Activated naive CD8-positive, alpha-beta T cell treated with anti-CD3 and anti-CD28 coated beads, Interleukin-2, amount 10 ng/mL, durations not matched to agents 7 days and 5 days (primary cell): ENCODE measurements at regions not wholly inside any gene's neighbourhood (a gene's known extent, or its start where the extent isn't known, plus 50 kb on each side); places are given as distances from the start of the nearest gene placed in this dataset.
"Not testable (repeated sequence)": the region's sequence is repeated elsewhere in the genome, so short reads cannot be mapped to it uniquely, and the experiment has no call there.

Experiments
- ATAC-seq: fragments of 150-1000 bp; cut with Tn5 transposase; one replicate; pipeline ENCODE4 v1.10.0; 2021; ENCODE audit warnings: low read depth, moderate library complexity
- POLR2A ChIA-PET: fragments of 350-600 bp; sonication (Branson Sonifier 250); formaldehyde crosslinking; loops from one replicate; lab custom pipeline; 2021; ENCODE audit warnings: antibody characterized with exemption; lab: Charles Lee
- DNase-seq: peaks from one replicate; pipeline ENCODE4 v3.0.0; 2021
- H3K27ac Mint-ChIP-seq: one replicate; pipeline ENCODE4 v1.8.0; 2022; ENCODE audit warnings: mild to moderate bottlenecking, mixed read lengths
- H3K27me3 Mint-ChIP-seq: one replicate; pipeline ENCODE4 v1.8.0; 2022; ENCODE audit warnings: mild to moderate bottlenecking, moderate library complexity, mixed read lengths
- H3K36me3 Mint-ChIP-seq: one replicate; pipeline ENCODE4 v1.8.0; 2021; ENCODE audit warnings: mild to moderate bottlenecking, mixed read lengths
- H3K4me1 Mint-ChIP-seq: one replicate; pipeline ENCODE4 v1.8.0; 2021; ENCODE audit warnings: mixed read lengths
- H3K4me3 Mint-ChIP-seq: one replicate; pipeline ENCODE4 v1.8.0; 2022; ENCODE audit warnings: mild to moderate bottlenecking, moderate library complexity, mixed read lengths
- H3K9me3 Mint-ChIP-seq: one replicate; pipeline ENCODE4 v1.8.0; 2021; ENCODE audit warnings: mixed read lengths

DNA sequence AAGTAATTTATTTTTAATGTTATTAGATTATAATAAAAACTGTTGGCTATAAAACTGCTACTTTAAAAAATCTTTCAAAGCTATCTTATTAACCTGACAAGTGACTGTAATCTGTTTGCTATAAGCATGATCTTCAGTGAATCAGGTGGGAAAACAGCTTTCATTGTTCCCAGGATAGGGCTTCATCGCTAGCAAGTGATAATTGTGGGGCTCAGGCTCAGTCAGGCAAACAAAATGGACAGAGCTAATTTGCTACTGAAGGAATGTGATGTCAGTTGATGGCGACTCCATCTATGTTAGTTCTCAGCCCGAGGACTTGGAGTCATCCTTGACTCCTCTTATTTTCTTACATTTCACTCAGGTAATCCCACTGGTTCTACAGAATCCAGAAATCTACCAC, 125.0 kb downstream of the RASSF10 start:
- ATAC-seq (no peak), DNase-seq (no peak)
- Mint-ChIP-seq H3K27me3 (peaks cover 5% of the 10 kb centered on the region), H3K4me3 (no peak overlapping the region), H3K36me3 (peaks cover 2% of the 10 kb centered on the region), H3K4me1 (peaks cover 5% of the 10 kb centered on the region), H3K9me3 (peaks cover 5% of the 10 kb centered on the region), H3K27ac (no peak overlapping the region)
- POLR2A ChIA-PET: no interaction called here

DNA sequence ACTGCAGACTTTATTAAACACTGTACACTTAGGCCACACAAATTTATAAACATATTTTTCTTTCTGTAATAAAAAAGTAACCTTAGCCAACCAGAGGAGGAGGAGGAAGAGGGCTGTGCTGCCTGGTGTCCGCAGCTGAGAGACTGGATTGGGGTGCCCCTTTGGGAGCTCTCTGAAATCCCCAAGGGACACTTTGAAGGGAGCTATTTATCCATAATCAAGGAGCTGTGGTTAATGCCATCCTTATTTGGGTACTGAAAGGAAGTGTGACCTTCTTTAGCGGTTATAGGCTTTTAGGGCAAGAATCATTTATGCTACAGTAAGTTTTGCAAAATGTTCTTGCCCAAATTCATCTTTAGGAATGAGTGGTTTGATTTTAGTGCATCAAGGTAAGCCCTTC, 125.8 kb downstream of the RASSF10 start:
- Mint-ChIP-seq H3K36me3 (peaks cover 2% of the 10 kb centered on the region), H3K4me3 (no peak overlapping the region), H3K4me1 (peaks cover 5% of the 10 kb centered on the region), H3K9me3 (peaks cover 6% of the 10 kb centered on the region), H3K27me3 (peaks cover 5% of the 10 kb centered on the region), H3K27ac (no peak overlapping the region)
- DNase-seq (no peak), ATAC-seq (no peak)
- POLR2A ChIA-PET: no interaction called here

DNA sequence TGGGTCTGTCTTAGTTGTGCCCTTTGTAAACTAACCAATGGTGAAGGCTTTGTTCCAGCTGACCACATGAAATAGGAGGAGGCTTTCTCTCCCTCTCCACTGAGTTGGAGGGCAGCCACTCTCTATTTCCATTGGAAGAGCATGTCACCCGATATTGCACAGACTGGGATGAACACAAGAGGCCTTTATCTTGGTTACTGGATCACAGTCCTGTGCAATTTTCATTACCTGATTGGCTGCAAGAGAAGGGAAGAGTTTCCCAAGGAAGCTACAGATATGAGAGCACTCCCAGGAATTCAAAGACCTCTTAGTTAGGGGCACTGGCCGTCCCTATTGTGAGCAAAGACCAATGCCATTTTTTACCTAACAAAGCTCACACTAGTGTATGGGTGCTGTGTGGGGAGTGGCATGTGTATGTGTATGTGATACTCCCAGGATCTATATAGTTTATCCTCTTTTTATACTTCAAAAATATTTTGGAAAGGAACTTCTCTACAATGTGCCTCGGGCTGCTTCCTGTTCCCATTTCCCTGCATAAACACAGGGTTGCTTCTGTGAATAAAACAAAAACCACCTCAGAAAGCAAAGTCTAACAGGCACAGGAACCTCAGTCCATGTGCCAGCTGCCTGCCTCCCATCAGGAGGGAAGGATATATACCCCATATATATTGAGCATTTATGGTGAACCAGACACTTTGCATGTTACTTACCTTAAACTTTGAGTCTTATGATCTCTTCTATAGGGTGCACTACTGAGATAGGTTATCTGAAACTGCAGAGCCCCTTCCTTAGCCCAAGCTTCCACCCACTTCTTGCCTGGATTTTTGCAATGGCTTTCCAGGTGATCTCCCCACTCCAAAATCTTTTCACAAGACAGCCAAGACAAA, 126.5 kb downstream of the RASSF10 start:
- no peak overlapping the region for H3K27ac Mint-ChIP-seq
- peaks cover 6% of the 10 kb centered on the region for H3K9me3 Mint-ChIP-seq
- DNase-seq (no peak), ATAC-seq (no peak)
- H3K36me3 Mint-ChIP-seq: peaks cover 2% of the 10 kb centered on the region
- peaks cover 5% of the 10 kb centered on the region for H3K4me1 Mint-ChIP-seq
- POLR2A ChIA-PET: no interaction called here
- peaks cover 5% of the 10 kb centered on the region for H3K27me3 Mint-ChIP-seq
- no peak overlapping the region for H3K4me3 Mint-ChIP-seq

DNA sequence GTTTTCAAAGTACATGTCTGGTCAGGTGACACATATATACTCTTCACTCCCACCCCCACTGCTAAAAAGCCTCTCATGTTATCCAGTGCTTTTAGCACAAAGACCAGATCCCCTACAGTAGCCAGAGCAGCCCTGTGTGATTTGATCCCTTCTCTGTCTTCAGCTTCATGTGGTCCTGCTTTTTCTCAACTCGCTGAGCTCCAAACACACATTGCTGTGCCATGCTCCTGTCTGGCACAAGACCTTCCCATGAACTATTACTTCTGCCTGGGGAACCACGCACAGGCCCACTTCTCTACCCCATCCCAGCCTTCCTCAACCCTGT, 127.1 kb downstream of the RASSF10 start:
- Mint-ChIP-seq H3K9me3 (peaks cover 5% of the 10 kb centered on the region), H3K4me1 (peaks cover 5% of the 10 kb centered on the region), H3K27ac (no peak overlapping the region), H3K27me3 (peaks cover 5% of the 10 kb centered on the region), H3K36me3 (peaks cover 2% of the 10 kb centered on the region), H3K4me3 (no peak overlapping the region)
- DNase-seq (no peak), ATAC-seq (no peak)
- POLR2A ChIA-PET: no interaction called here

DNA sequence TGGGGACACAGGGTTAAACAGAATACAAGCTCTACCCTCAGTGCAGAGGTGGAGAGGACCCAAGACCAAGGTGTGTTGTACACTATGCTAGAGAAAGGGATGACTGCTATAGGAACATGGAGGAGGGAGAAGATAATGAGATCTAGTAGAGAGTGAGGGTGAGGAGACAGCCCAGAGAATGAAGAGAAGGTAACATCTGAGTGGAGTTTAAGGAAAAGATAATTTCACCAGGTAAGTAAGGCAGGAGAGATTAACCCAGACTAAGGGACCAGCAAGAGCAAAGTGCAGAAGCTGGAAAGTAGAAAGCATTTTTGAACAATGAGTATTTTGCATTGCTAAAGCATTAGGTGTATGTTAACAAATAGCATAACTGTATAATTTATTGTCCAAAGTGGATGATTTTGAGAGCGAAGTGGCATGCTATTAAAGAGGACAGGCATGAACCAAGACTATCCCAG, 128.8 kb downstream of the RASSF10 start:
- Mint-ChIP-seq H3K27ac (no peak overlapping the region), H3K9me3 (peaks cover 2% of the 10 kb centered on the region), H3K4me3 (no peak overlapping the region), H3K36me3 (no peaks in the 10 kb centered on the region), H3K27me3 (peaks cover 5% of the 10 kb centered on the region), H3K4me1 (peaks cover under 1% of the 10 kb centered on the region)
- ATAC-seq (no peak), DNase-seq (no peak)
- POLR2A ChIA-PET: no interaction called here

DNA sequence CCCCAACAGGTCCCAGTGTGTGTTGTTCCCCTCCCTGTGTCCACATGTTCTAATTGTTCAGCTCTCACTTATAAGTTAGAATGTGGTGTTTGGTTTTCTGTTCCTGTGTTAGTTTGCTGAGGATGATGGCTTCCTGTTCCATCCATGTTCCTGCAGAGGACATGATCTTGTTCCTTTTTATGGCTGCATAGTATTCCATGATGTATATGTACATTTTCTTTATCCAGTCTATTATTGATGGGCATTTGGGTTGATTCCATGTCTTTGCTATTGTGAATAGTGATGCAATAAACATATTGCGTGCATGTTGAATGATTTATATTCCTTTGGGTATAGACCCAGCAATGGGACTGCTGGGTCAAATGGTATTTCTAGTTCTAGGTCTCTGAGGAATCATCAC, 130.0 kb downstream of the RASSF10 start:
- H3K27ac Mint-ChIP-seq, ATAC-seq, DNase-seq, H3K4me1 Mint-ChIP-seq, H3K9me3 Mint-ChIP-seq, POLR2A ChIA-PET, H3K27me3 Mint-ChIP-seq, H3K4me3 Mint-ChIP-seq, H3K36me3 Mint-ChIP-seq: not testable (repeated sequence)

DNA sequence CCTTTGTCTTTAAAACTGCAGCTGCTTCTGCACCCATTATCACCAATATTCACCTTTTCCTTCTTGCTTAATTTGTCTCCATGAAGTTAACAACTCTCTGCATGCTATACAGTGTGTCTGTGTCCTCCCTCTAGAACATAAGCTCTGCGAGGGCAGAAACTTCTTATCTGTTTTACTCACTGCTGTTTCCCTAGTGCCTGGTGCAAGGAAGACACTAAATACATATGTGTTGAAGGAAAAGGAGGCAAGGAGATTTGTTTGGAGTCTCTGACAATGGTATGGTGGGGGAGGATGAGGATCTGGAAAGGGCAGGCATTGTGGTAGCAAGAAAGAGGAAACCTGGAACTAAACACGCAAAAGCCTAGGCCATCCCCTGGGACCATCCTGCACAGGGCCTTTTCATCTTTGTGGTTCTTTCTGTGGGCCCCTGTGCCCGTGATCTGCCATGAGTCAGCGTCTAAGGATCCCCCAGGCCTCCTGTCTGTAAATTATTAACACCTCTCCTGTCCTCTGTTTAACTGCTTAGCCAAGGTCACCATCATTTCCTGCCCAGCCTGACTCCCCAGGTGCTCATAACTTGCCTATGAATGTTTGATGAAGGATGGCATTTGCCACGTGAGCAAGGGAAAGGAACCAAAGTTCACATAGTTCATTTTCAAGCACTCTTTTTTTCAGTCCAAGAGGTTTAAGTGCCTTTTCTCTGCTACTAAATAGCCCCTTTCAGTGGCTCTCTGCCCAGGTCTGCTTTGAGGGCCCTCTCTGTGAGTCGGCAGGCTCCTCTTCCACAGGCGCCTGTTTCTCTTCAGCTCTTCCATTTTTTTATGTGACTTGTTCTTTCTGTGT, 131.1 kb downstream of the RASSF10 start:
- ATAC-seq (no peak), DNase-seq (no peak)
- H3K9me3 Mint-ChIP-seq: peaks cover 2% of the 10 kb centered on the region
- H3K36me3 Mint-ChIP-seq: no peaks in the 10 kb centered on the region
- peaks cover 4% of the 10 kb centered on the region for H3K27me3 Mint-ChIP-seq
- no peaks in the 10 kb centered on the region for H3K4me1 Mint-ChIP-seq
- POLR2A ChIA-PET: no interaction called here
- H3K27ac Mint-ChIP-seq: no peak overlapping the region
- no peak overlapping the region for H3K4me3 Mint-ChIP-seq

DNA sequence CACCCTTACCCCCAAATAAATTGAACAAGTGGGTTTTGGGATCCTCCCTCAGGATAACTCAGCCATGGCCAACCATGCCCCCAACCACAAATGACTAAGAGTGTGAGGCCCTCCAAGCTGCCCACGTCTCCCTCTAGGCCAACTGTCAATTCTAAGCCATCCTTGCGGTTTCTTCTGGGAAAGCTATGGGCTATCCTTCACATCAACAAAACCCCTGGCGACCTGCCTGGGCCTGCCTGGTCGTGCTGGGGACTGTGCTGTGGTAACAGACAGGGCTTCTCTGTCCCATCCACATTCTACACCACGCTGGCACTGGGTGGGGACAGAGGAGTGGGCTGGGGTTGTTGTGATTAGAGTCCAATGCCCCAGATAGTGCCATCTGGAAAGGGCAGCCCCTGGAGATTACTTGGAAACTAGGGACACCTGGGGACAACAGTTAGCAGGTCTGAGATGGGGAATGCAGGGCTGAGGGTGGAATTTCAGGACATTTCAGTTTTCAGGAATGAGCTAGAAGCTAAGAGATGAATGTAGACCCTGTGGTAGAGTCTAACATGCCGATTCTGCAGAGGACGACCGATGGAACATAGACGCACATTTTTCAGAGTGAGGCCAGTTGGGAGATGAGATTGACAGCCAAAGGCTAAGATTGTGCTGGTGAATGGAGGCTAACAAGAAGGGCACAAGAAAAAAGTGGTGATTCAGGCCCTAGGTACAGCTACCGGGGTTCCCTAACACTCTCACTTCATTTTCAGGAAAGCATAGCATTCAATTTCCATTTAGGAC, 131.9 kb downstream of the RASSF10 start:
- ATAC-seq (no peak), DNase-seq (no peak)
- Mint-ChIP-seq H3K4me3 (no peak overlapping the region), H3K27ac (no peak overlapping the region), H3K36me3 (no peaks in the 10 kb centered on the region), H3K4me1 (no peaks in the 10 kb centered on the region), H3K9me3 (peaks cover 2% of the 10 kb centered on the region), H3K27me3 (peaks cover 3% of the 10 kb centered on the region)
- POLR2A ChIA-PET: no interaction called here

DNA sequence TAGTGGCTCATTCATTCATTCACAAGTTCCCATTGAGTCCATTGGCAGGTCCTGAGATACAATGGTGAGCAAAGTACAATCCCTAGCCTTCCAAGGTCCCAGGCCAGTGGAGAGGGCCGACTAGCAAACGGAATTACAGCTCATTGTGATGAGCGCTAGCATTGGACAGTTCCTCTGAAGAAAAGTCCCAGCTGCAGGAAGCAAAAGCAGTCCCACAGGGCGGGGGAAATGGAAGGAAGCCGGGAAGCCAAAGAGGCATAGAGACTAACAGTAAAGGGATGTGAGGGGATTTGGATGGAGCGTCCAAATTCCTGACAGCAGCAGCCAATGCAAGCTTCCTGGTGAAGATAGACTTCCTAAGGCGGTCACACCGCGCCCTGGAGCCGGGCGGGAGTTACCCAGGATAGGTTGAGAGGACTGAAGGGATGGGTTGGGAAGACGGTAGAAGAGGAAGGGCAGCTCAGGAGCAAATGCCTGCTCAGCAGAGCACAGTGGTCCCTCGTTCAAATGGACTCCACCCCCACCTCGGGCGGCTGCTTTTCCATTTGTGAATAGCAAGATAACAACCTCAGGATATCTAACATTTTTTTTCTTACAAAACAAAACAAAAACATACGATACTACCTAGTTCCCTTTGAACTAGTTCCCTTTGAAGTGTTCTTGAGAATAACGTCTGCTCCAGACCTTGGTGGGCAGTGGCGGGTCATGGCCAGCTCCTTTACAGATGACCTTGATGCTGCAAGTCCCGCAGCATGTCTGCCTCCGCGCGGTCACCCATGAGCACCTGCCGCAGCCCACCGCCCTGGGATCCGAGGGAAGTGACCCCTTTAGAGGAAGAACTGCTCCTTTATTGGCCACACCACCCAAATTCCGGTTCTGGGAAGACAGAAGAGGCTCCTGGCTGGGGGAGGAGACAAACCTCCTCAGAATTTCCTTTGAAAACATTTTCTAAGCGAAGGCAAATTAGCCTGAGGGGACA, 132.9 kb downstream of the RASSF10 start:
- Mint-ChIP-seq H3K36me3 (no peaks in the 10 kb centered on the region), H3K27ac (no peak overlapping the region), H3K4me3 (no peak overlapping the region), H3K27me3 (peaks cover 3% of the 10 kb centered on the region), H3K4me1 (no peaks in the 10 kb centered on the region), H3K9me3 (peaks cover 2% of the 10 kb centered on the region)
- DNase-seq (no peak), ATAC-seq (no peak)
- POLR2A ChIA-PET: no interaction called here

DNA sequence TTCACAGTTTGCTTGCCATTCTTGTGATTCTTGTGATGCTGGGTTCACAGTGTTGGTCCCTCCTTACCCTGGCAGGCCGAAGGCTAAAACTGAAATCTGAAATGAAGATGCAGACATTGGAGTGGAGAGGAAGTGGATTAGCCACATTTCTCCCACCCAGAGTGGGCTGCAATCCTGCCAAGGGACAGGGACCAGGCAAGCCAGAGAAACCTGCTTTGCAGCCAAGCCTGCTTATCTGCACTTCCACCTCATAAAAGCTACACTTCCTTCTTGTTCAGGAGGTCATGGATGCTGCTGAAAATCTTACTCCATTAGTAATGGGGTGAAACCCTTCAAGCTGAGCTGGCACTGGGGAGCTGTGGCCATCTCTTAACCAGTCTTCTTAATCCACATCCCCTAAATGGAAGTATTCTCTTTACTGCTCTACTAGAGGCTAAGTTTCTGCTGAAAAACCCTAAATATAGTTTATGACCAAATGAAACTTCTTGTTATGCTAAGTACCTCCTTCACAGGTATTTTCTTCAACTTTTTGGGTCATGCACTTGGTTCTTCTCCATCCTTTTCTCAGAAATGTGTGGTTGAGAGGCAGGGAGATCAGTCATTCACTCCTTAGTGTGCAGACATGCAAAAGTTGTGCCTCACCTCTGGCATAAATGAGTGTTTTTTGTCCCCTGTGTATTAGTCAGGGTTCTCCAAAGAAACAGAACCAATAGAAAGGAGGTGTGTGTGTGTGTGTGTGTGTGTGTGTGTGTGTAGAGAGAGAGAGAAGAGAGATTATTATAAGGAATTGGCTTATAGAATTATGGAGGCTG, 133.9 kb upstream of the BMAL1 start:
- Mint-ChIP-seq H3K9me3 (peaks cover 2% of the 10 kb centered on the region), H3K27me3 (peaks cover 2% of the 10 kb centered on the region), H3K36me3 (no peaks in the 10 kb centered on the region), H3K4me3 (no peak overlapping the region), H3K4me1 (no peaks in the 10 kb centered on the region), H3K27ac (no peak overlapping the region)
- POLR2A ChIA-PET: no interaction called here
- ATAC-seq (no peak), DNase-seq (no peak)

DNA sequence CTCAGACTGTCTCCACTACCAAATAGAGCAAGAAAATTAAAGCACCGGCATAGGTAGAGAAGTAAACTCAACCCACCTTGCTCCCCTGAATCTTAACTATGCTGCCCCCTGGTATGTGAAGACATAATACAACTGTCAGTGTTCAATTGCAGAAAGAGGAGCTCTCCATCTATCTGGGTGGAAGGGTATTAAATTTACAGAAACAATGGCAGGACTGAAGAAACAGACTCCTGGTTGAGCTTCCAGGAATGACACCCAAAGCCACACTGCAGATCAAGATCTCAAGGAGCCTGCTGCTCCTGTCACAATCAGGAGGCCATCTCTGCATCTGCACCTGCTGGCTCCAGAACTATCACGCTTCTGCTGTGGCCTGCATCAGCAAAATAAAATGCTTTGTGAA, 132.1 kb upstream of the BMAL1 start:
- H3K4me1 Mint-ChIP-seq: no peaks in the 10 kb centered on the region

DNA sequence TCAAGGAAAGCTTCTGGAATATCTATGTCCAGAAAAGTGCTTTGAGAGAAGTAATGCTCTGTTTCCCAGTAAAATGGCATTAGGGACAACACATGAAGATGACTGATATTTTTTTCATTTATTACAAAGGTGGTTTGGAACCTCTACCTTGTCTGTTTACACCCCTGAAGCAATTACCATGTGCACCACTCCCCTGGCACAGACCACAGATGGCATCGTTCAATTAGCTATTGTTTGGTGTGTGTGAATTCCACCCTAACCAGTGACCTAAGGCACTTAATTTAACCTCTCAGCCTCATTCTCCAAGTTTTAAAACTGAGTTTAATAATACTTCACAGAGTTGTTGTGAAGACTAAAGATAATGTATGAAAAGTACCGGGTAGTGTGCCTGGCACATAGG, 127.6 kb upstream of the BMAL1 start:
- peaks cover 4% of the 10 kb centered on the region for H3K27me3 Mint-ChIP-seq
- ATAC-seq: no peak
- no peak for DNase-seq

More for the DNA sequence above, 132.1 kb upstream of the BMAL1 start:
- POLR2A ChIA-PET: no interaction called here
- Mint-ChIP-seq H3K36me3 (no peaks in the 10 kb centered on the region), H3K27ac (no peak overlapping the region), H3K27me3 (peaks cover 2% of the 10 kb centered on the region), H3K9me3 (no peaks in the 10 kb centered on the region), H3K4me3 (no peak overlapping the region)
- DNase-seq (no peak), ATAC-seq (no peak)

More for the DNA sequence above, 127.6 kb upstream of the BMAL1 start:
- H3K4me3 Mint-ChIP-seq: no peak overlapping the region
- H3K27ac Mint-ChIP-seq: no peak overlapping the region
- POLR2A ChIA-PET: no interaction called here
- H3K36me3 Mint-ChIP-seq: no peaks in the 10 kb centered on the region
- H3K9me3 Mint-ChIP-seq: no peaks in the 10 kb centered on the region
- no peaks in the 10 kb centered on the region for H3K4me1 Mint-ChIP-seq
